ENCODE measurements at regions not wholly inside any gene's neighbourhood (a gene's known extent, or its start where the extent isn't known, plus 50 kb on each side); places are given as distances from the start of the nearest gene placed in this dataset.

- no peaks in the 10 kb centered on the region for H3K9me3 ChIP-seq (ENCODE audit: insufficient read depth, low read length)
- H3K4me3 ChIP-seq (ENCODE audit: low read length) = no peak overlapping the region
Observed at GRCh38 chr2:128580988-128581848, 262.6 kb upstream of the HS6ST1 start.

GRCh38 chr2:128581849-128582244, 263.2 kb upstream of the HS6ST1 start:
- no peaks in the 10 kb centered on the region for H3K36me3 ChIP-seq (replicated peaks; ENCODE audit: low read depth, low read length)
- no peaks in the 10 kb centered on the region for H3K79me2 ChIP-seq (ENCODE audit: low read length)
- no peaks in the 10 kb centered on the region for H3K4me1 ChIP-seq (ENCODE audit: low read length)
- no peak overlapping the region for H3K4me2 ChIP-seq (ENCODE audit: low read length)
- no peaks in the 10 kb centered on the region for H4K20me1 ChIP-seq (ENCODE audit: insufficient read depth, low read length)
- H2AFZ ChIP-seq (ENCODE audit: low read depth, low read length) = no peak overlapping the region
- no peaks in the 10 kb centered on the region; the same call in 1 of the 2 replicates for H3K27me3 ChIP-seq (ENCODE audit: low read depth, low read length)
- no peak overlapping the region for H3K27ac ChIP-seq (ENCODE audit: low read length)
- H3K9ac ChIP-seq (ENCODE audit: low read length) = no peak overlapping the region
- H3K9me3 ChIP-seq (ENCODE audit: insufficient read depth, low read length) = no peaks in the 10 kb centered on the region
- no peak for TF ChIP-seq CTCF (IDR thresholded peaks at IDR 0.05; ENCODE audit: low read depth, low read length)
- TF ChIP-seq EZH2phosphoT487 (IDR thresholded peaks at IDR 0.05; ENCODE audit: low read depth) = no peak
- no peak overlapping the region for H3K4me3 ChIP-seq (ENCODE audit: low read length)

More at GRCh38 chr2:128580988-128581848, 262.6 kb upstream of the HS6ST1 start:
- H3K4me2 ChIP-seq (ENCODE audit: low read length) = no peak overlapping the region
- H3K4me1 ChIP-seq (ENCODE audit: low read length) = no peaks in the 10 kb centered on the region
- TF ChIP-seq CTCF (IDR thresholded peaks at IDR 0.05; ENCODE audit: low read depth, low read length) = no peak
- no peak for TF ChIP-seq EZH2phosphoT487 (IDR thresholded peaks at IDR 0.05; ENCODE audit: low read depth)
- no peak overlapping the region for H2AFZ ChIP-seq (ENCODE audit: low read depth, low read length)
- no peaks in the 10 kb centered on the region; the same call in 1 of the 2 replicates for H3K27me3 ChIP-seq (ENCODE audit: low read depth, low read length)
- no peaks in the 10 kb centered on the region for H3K36me3 ChIP-seq (replicated peaks; ENCODE audit: low read depth, low read length)
- H3K27ac ChIP-seq (ENCODE audit: low read length) = no peak overlapping the region
- no peaks in the 10 kb centered on the region for H3K79me2 ChIP-seq (ENCODE audit: low read length)
- H3K9ac ChIP-seq (ENCODE audit: low read length) = no peak overlapping the region
- H4K20me1 ChIP-seq (ENCODE audit: insufficient read depth, low read length) = no peaks in the 10 kb centered on the region

GRCh38 chr2:128584296-128584890, 265.7 kb upstream of the HS6ST1 start:
- no peak overlapping the region for H3K4me2 ChIP-seq (ENCODE audit: low read length)

More at GRCh38 chr2:128584296-128584890, 265.7 kb upstream of the HS6ST1 start:
- TF ChIP-seq EZH2phosphoT487 (IDR thresholded peaks at IDR 0.05; ENCODE audit: low read depth) (no peak), CTCF (IDR thresholded peaks at IDR 0.05; ENCODE audit: low read depth, low read length) (no peak)
- H2AFZ ChIP-seq (ENCODE audit: low read depth, low read length) = no peak overlapping the region
- no peaks in the 10 kb centered on the region for H4K20me1 ChIP-seq (ENCODE audit: insufficient read depth, low read length)
- H3K9ac ChIP-seq (ENCODE audit: low read length) = no peak overlapping the region
- no peaks in the 10 kb centered on the region for H3K79me2 ChIP-seq (ENCODE audit: low read length)
- H3K4me3 ChIP-seq (ENCODE audit: low read length) = no peak overlapping the region
- no peaks in the 10 kb centered on the region for H3K36me3 ChIP-seq (replicated peaks; ENCODE audit: low read depth, low read length)
- H3K27ac ChIP-seq (ENCODE audit: low read length) = no peak overlapping the region
- no peaks in the 10 kb centered on the region; the same call in 1 of the 2 replicates for H3K27me3 ChIP-seq (ENCODE audit: low read depth, low read length)
- no peaks in the 10 kb centered on the region for H3K9me3 ChIP-seq (ENCODE audit: insufficient read depth, low read length)
- H3K4me1 ChIP-seq (ENCODE audit: low read length) = no peaks in the 10 kb centered on the region
